ENCODE measurements at regions not wholly inside any gene's neighbourhood (a gene's known extent, or its start where the extent isn't known, plus 50 kb on each side); places are given as distances from the start of the nearest gene placed in this dataset.

- Histone ChIP-seq H3K79me2 (ENCODE audit: control insufficient read depth, insufficient read depth, low read length) (no peaks in the 10 kb centered on the region), H4K20me1 (ENCODE audit: control insufficient read depth, extremely low read depth, insufficient read depth, low read length) (no peaks in the 10 kb centered on the region), H3K36me3 (ENCODE audit: control insufficient read depth, insufficient read depth, low read length) (no peaks in the 10 kb centered on the region), H3K4me3 (replicated peaks in 1 of 4; ENCODE audit: control extremely low read depth in 1 of 4, insufficient read depth in 1 of 4, low read depth in 3 of 4, low read length in 4 of 4) (no peak overlapping the region), H3K9me3 (ENCODE audit: control insufficient read depth, insufficient read depth, low read depth, low read length) (no peaks in the 10 kb centered on the region), H2AFZ (ENCODE audit: low read length) (no peak overlapping the region), H3K4me2 (ENCODE audit: extremely low read depth, insufficient read depth, low read length) (no peak overlapping the region), H3K4me1 (ENCODE audit: control insufficient read depth, extremely low read depth, insufficient read depth, low read length) (no peaks in the 10 kb centered on the region), H3K9ac (ENCODE audit: insufficient read depth, low read length) (no peak overlapping the region), H3K27ac (ENCODE audit: insufficient read depth, low read length) (no peak overlapping the region), H3K27me3 (ENCODE audit: control insufficient read depth, insufficient read depth, low read length) (no peaks in the 10 kb centered on the region)
- DNase-seq (ENCODE audit: low read depth in 2 of 2), result no peak
- TF ChIP-seq CTCF (conservative IDR thresholded peaks at IDR 0.05 in 1 of 2, IDR thresholded peaks at IDR 0.05 in 1 of 2; ENCODE audit: low read depth in 1 of 2, low read length in 2 of 2), result no peak
- no peak for TF ChIP-seq EZH2 (IDR thresholded peaks at IDR 0.05; ENCODE audit: low read length, missing control alignments)
Observed at GRCh38 chr4:92183825-92184224, 119.9 kb upstream of the GRID2 start.

GRCh38 chr4:92184566-92184965 is 119.2 kb upstream of the GRID2 start:
- Histone ChIP-seq H2AFZ (ENCODE audit: low read length) (no peak overlapping the region), H3K36me3 (ENCODE audit: control insufficient read depth, insufficient read depth, low read length) (no peaks in the 10 kb centered on the region), H3K4me1 (ENCODE audit: control insufficient read depth, extremely low read depth, insufficient read depth, low read length) (no peaks in the 10 kb centered on the region), H3K79me2 (ENCODE audit: control insufficient read depth, insufficient read depth, low read length) (no peaks in the 10 kb centered on the region), H4K20me1 (ENCODE audit: control insufficient read depth, extremely low read depth, insufficient read depth, low read length) (no peaks in the 10 kb centered on the region), H3K27me3 (ENCODE audit: control insufficient read depth, insufficient read depth, low read length) (no peaks in the 10 kb centered on the region), H3K9ac (ENCODE audit: insufficient read depth, low read length) (no peak overlapping the region), H3K4me3 (replicated peaks in 1 of 4; ENCODE audit: control extremely low read depth in 1 of 4, insufficient read depth in 1 of 4, low read depth in 3 of 4, low read length in 4 of 4) (no peak overlapping the region), H3K9me3 (ENCODE audit: control insufficient read depth, insufficient read depth, low read depth, low read length) (no peaks in the 10 kb centered on the region), H3K4me2 (ENCODE audit: extremely low read depth, insufficient read depth, low read length) (no peak overlapping the region), H3K27ac (ENCODE audit: insufficient read depth, low read length) (no peak overlapping the region)
- DNase-seq (ENCODE audit: low read depth in 2 of 2), result peak; percentile 22 to 58
- TF ChIP-seq CTCF (conservative IDR thresholded peaks at IDR 0.05 in 1 of 2, IDR thresholded peaks at IDR 0.05 in 1 of 2; ENCODE audit: low read depth in 1 of 2, low read length in 2 of 2), result no peak
- no peak for TF ChIP-seq EZH2 (IDR thresholded peaks at IDR 0.05; ENCODE audit: low read length, missing control alignments)

- Histone ChIP-seq H3K4me1 (ENCODE audit: control insufficient read depth, extremely low read depth, insufficient read depth, low read length) (no peaks in the 10 kb centered on the region), H4K20me1 (ENCODE audit: control insufficient read depth, extremely low read depth, insufficient read depth, low read length) (no peaks in the 10 kb centered on the region), H3K9ac (ENCODE audit: insufficient read depth, low read length) (no peak overlapping the region), H2AFZ (ENCODE audit: low read length) (no peak overlapping the region), H3K4me2 (ENCODE audit: extremely low read depth, insufficient read depth, low read length) (no peak overlapping the region), H3K4me3 (replicated peaks in 1 of 4; ENCODE audit: control extremely low read depth in 1 of 4, insufficient read depth in 1 of 4, low read depth in 3 of 4, low read length in 4 of 4) (no peak overlapping the region), H3K27me3 (ENCODE audit: control insufficient read depth, insufficient read depth, low read length) (no peaks in the 10 kb centered on the region), H3K36me3 (ENCODE audit: control insufficient read depth, insufficient read depth, low read length) (no peaks in the 10 kb centered on the region), H3K27ac (ENCODE audit: insufficient read depth, low read length) (no peak overlapping the region), H3K9me3 (ENCODE audit: control insufficient read depth, insufficient read depth, low read depth, low read length) (no peaks in the 10 kb centered on the region), H3K79me2 (ENCODE audit: control insufficient read depth, insufficient read depth, low read length) (no peaks in the 10 kb centered on the region)
- TF ChIP-seq EZH2 (IDR thresholded peaks at IDR 0.05; ENCODE audit: low read length, missing control alignments), result no peak
- no peak for TF ChIP-seq CTCF (conservative IDR thresholded peaks at IDR 0.05 in 1 of 2, IDR thresholded peaks at IDR 0.05 in 1 of 2; ENCODE audit: low read depth in 1 of 2, low read length in 2 of 2)
- no peak for DNase-seq (ENCODE audit: low read depth in 2 of 2)
Observed at GRCh38 chr4:92186239-92186638, 117.5 kb upstream of the GRID2 start.
